Mucosa of descending colon (tissue), 3 donors: ENCODE measurements at regions not wholly inside any gene's neighbourhood (a gene's known extent, or its start where the extent isn't known, plus 50 kb on each side); places are given as distances from the start of the nearest gene placed in this dataset.

Source experiments
- ATAC-seq: fragments of 200-7000 bp; cut with Tn5 transposase; one replicate; pipeline ENCODE4 v1.9.1; 2020; ENCODE audit warnings: mild to moderate bottlenecking, moderate library complexity
- DNase-seq, 3 donors: peaks; one replicate each; pipeline ENCODE4 v3.0.0-alpha.2; 2020
- H3K36me3 ChIP-seq: fragments of 200-600 bp; one replicate; pipeline ENCODE4 v1.8.0; 2021; ENCODE audit warnings: low read depth, mild to moderate bottlenecking
- H3K4me1 ChIP-seq: fragments of 200-600 bp; one replicate; pipeline ENCODE4 v1.8.0; 2021; ENCODE audit warnings: low read depth, mild to moderate bottlenecking
- H3K4me3 ChIP-seq: fragments of 200-600 bp; one replicate; pipeline ENCODE4 v1.8.0; 2021; ENCODE audit warnings: mild to moderate bottlenecking
- H3K9me3 ChIP-seq: fragments of 200-600 bp; one replicate; pipeline ENCODE4 v1.8.0; 2021; ENCODE audit warnings: mild to moderate bottlenecking
- CTCF ChIP-seq: fragments of 200-600 bp; IDR thresholded peaks from one replicate; pipeline ENCODE4 v1.8.0; 2022; ENCODE audit warnings: antibody characterized with exemption, mild to moderate bottlenecking
- intact Hi-C, 2 donors: fragments of 100-400 bp; cut with DNase I in 1 of 2; cut with micrococcal nuclease in 1 of 2; formaldehyde crosslinking; loops; one replicate each; pipeline versions ENCODE4 v1.11.0 to v1.11.1; 2022; cut with DNase I, micrococcal nuclease
- donor health status: DM: no; HTN: no; CAD: no; lungs with moderate emphysema.
- donor health status: DM: no; HTN: no; CAD: no.
- donor health status: DM: no; HTN: yes; CAD: no.

DNA sequence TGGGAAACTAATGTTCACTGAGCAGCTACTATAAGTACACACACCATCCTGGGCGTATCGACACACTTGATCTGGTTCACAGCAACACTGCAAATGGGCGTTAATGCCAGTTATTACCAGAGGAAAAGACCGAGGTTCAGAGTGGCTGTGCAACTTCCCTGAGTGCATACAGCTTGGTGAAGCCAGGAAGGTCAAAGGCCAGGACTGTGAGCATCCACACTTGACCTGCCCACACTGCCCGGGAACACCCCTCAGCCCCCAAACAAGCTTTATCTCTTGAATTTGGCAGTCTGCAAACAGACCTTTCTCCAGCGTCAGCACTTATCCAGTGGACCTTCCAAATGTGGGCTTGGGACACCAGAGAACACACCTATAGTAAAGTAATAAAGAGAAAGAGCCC lies 312.6 kb downstream of the BCL11B start:
- Histone ChIP-seq H3K4me3 (no peak overlapping the region), H3K9me3 (no peaks in the 10 kb centered on the region), H3K4me1 (no peaks in the 10 kb centered on the region), H3K36me3 (no peaks in the 10 kb centered on the region)
- intact Hi-C loops: no loop called here
- ATAC-seq (no peak), DNase-seq (no peak)
- no peak for TF ChIP-seq CTCF

DNA sequence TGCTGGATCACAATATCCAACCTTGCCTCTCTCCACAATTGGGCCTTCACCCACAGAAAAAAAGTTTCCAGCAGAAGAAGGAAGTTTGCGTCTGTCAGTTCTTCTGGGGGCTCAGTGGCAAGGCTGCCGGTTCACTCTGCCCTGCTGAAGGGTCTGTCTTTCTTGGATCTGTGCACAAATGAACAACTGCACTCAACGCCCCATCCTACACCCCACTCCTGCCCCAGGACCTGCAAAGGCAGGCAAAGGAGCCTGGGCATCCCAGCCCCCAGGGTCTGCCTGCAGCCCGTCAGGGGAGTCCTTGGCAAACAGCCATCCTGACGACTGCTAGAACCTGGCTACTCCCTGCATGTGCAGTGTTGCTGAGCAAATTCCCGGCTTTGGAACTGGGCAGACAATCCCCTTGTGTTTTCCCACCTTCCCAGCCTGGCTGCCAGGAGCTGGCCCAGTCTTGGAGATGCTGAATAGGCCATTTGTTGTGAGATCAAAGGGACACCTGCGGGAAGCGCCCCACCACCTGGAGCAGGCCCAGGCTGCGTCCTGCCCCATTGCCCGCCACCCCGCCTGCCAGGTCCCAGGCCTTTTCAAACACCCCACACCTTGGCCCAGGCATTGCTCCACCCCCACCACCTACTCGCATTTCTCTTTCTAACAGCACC lies 311.9 kb downstream of the BCL11B start:
- no peak for DNase-seq

GRCh38 chr14:98960617-98961013 lies 311.4 kb downstream of the BCL11B start:
- Histone ChIP-seq H3K4me1 (no peaks in the 10 kb centered on the region), H3K9me3 (no peaks in the 10 kb centered on the region), H3K36me3 (no peaks in the 10 kb centered on the region), H3K4me3 (no peak overlapping the region)
- DNase-seq (no peak), ATAC-seq (no peak)
- intact Hi-C loops: no loop called here
- TF ChIP-seq CTCF: no peak

More for the DNA sequence above, 311.9 kb downstream of the BCL11B start:
- H3K9me3 ChIP-seq: no peaks in the 10 kb centered on the region
- intact Hi-C loops: no loop called here
- no peak overlapping the region for H3K4me3 ChIP-seq
- no peak for TF ChIP-seq CTCF
- H3K4me1 ChIP-seq: no peaks in the 10 kb centered on the region
- peak; percentile 59 for ATAC-seq
- no peaks in the 10 kb centered on the region for H3K36me3 ChIP-seq

- ATAC-seq (no peak), DNase-seq (no peak)
- H3K9me3 ChIP-seq: no peaks in the 10 kb centered on the region
- intact Hi-C loops: no loop called here
- no peak for TF ChIP-seq CTCF
- no peak overlapping the region for H3K4me3 ChIP-seq
- H3K4me1 ChIP-seq: no peaks in the 10 kb centered on the region
- H3K36me3 ChIP-seq: no peaks in the 10 kb centered on the region
Measured at GRCh38 chr14:98961191-98961590, 310.8 kb downstream of the BCL11B start.

DNA sequence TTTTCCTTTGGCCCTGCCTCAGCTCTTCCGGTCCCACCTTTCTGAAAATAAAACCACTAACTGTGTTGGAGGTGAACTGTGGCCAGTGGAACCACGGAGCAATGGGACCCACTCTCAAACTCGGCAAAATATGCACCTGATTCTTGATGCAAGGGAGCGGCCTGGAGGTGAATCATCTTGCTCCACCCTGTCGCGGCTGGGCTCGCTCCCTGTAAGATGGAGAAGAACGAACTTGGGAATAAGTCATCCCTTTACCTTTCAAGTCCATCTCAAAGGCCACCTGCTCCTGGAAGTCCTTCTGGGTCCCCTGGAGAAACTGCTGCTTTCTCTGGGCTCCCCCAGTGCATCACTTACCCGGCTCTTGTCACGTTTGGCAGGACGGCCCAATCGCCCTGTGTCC lies 309.9 kb downstream of the BCL11B start:
- intact Hi-C loops: no loop called here
- no peaks in the 10 kb centered on the region for H3K4me1 ChIP-seq
- ATAC-seq (no peak), DNase-seq (no peak)
- no peak for TF ChIP-seq CTCF
- H3K4me3 ChIP-seq: no peak overlapping the region
- no peaks in the 10 kb centered on the region for H3K36me3 ChIP-seq
- H3K9me3 ChIP-seq: no peaks in the 10 kb centered on the region

- ATAC-seq (no peak), DNase-seq (no peak)
- H3K4me3 ChIP-seq: no peak overlapping the region
- no peaks in the 10 kb centered on the region for H3K4me1 ChIP-seq
- no peak for TF ChIP-seq CTCF
- no peaks in the 10 kb centered on the region for H3K9me3 ChIP-seq
- no peaks in the 10 kb centered on the region for H3K36me3 ChIP-seq
- intact Hi-C loops: no loop called here
Measured at GRCh38 chr14:98963610-98964009, 308.4 kb downstream of the BCL11B start.
